ENCODE measurements at regions not wholly inside any gene's neighbourhood (a gene's known extent, or its start where the extent isn't known, plus 50 kb on each side); places are given as distances from the start of the nearest gene placed in this dataset.

DNA sequence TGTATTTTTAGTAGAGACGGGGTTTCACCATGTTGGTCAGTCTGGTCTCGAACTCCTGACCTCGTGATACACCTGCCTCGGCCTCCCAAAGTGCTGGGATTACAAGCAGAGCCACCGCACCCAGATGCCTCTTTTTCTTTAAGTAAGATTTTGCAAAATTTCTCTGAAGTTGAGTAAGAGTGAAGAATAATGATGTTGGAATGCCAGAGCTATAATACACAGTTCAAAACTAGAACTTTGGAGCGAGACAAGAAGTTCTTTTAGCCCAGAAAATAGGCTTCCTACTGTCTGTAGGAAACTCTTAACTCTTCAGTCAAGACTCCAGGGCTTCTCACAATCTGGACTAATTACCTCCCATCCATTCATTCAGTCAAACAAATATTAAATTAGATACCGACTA lies 51.4 kb downstream of the MARCHF4 start:
- DNase-seq, result no peak

- DNase-seq, result no peak
These were observed 52.5 kb downstream of the MARCHF4 start for GRCh38 chr2:216319771-216320170.

GRCh38 chr2:216318521-216318874 lies 53.8 kb downstream of the MARCHF4 start:
- DNase-seq, result no peak

GRCh38 chr2:216317831-216318520 lies 54.3 kb downstream of the MARCHF4 start:
- no peak for DNase-seq

DNA sequence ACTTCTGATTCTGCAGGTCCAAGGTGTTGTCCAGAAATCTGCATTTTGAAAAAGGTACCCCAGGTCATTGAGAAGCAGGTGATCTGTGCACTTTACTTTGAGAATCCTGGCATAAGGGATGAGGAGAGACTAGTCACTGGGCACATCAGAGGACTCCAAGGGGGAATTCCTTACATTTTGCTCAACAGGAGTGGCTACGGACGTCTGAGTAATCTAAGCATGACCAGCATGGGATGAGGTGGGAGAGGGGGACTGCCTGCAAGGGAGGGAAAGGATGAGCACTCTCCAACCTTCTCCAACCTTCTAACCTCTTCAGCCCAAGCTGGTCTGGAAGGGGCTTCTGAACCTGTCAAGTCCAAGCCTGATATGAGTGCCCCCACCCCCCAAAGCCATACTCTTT lies 55.5 kb downstream of the MARCHF4 start:
- DNase-seq, result no peak

- DNase-seq, result no peak
These were observed 56.3 kb downstream of the MARCHF4 start for GRCh38 chr2:216315802-216316603.

- no peak for DNase-seq
These were observed 59.8 kb downstream of the MARCHF4 start for GRCh38 chr2:216312441-216312840.

DNA sequence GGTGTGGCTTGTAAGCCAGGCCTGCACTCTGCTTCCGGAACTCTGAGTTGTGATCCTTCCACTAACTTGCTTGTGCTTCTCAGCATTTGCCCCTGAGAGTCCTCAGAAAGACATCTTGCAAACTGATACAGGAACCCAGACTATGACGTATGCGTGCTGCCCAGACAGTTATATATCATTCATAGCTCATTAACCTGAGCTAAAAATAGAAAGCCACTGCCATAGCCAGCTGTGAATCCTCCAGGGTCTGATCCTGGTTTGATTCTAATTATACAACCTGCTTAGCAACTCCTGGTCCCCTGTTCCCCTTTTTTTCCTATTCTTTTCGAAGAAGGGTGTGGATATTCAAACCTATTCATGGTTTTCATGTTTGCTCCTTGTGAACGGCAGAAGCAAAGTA lies 63.7 kb downstream of the MARCHF4 start:
- no peak for DNase-seq

DNA sequence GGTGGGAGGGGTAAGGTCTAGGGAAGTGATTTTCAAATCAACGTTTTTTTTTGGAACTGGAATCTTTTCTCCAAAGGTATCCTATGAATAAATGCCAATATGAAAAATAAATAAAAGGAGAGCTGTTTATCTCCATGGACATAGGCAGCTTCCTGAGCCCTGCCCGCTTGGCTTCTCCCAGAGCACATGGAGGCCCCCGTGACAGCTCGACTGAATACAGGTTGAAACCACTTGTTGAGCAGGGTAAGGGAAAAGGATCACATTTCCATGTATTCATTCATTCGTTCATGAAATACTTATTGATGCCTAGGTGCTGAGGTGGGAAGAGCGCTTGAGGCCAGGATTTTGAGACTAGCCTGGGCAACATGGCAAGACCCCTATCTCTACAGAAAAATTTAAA lies 64.8 kb downstream of the MARCHF4 start:
- no peak for DNase-seq

GRCh38 chr2:216306868-216307267 lies 65.4 kb downstream of the MARCHF4 start:
- DNase-seq, result no peak

DNA sequence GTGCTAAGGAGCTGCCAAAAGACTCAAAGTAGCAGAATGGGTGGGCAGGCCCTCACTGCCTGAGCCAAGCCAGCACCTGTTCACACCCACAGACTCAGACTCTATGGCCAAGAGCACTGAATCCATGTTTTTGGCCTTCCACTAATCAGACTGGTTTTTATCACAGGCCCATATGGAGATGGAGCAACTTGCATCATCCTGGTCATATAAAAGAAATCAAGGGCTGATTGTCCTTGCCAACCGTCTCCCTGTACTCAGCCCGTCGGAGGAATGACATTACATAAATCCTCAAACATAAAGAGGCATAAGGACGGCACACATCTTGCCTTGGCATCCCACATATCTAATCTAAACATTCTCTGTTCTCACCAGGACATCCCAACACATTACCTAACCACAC lies 66.7 kb downstream of the MARCHF4 start:
- DNase-seq, result no peak

- no peak for DNase-seq
These were observed 69.2 kb downstream of the MARCHF4 start for GRCh38 chr2:216302981-216303676.

DNA sequence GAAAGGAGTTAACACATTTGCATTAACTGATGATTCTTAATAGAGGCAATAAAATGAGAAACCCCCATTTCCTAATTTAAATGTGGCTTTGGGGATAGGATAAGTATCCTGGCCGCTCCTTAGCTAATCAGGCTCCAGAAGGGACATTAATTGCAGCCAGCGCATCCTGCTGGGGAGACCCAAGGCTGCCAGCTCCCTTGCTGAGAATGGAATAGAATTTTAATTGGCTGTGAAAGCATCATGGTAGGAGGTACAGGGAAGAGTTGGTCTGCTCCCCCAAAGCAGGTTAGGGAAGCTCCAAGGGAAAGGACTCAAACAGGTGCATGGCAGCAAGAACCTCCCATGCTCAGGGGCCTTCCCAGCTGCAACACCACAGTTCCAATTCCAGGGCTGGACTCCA lies 71.4 kb downstream of the MARCHF4 start:
- DNase-seq, result no peak

- no peak for DNase-seq
These were observed 72.7 kb downstream of the MARCHF4 start for GRCh38 chr2:216299588-216299987.

- DNase-seq, result no peak
These were observed 73.4 kb downstream of the MARCHF4 start for GRCh38 chr2:216298719-216299495.

DNA sequence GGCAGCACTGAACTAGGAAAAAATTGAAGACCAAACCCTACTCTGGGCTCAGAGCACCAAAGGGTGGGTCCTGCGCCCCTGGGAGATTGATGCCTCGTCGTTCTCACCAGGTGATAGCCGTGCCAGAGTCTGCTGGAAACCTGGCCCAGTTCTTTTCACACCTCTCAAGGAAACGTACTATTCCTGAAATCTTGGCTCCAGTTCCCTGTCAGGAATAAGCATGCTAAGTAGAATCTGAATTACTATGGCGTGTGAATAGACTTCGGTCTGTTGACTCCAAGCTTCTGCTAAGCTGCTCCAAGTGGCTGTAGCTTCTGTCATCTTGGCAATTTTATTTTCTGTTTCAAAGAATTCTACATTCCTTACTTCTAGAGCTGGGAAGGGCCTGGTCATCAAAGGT lies 75.4 kb downstream of the MARCHF4 start:
- DNase-seq, result no peak

- no peak for DNase-seq
These were observed 78.0 kb downstream of the MARCHF4 start for GRCh38 chr2:216294305-216294704.

DNA sequence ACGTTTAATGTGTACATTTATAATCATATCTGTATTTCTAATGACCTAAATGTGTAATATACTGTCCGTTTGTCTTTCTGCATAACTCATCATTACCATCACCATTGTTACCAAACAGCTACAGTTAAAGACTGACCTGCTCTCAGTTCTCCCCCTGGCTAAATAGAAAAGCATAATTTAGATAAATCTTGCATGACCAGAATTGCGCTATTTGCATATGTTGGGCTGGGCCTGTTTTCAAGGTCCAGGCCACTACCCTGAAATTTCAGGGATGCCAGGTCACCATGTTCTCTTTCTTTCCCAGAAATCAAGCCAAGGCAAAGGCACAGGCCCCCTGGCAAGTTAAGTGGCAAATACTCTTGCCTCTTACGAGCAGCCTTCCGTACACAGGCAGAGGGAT lies 78.4 kb downstream of the MARCHF4 start:
- no peak for DNase-seq

DNA sequence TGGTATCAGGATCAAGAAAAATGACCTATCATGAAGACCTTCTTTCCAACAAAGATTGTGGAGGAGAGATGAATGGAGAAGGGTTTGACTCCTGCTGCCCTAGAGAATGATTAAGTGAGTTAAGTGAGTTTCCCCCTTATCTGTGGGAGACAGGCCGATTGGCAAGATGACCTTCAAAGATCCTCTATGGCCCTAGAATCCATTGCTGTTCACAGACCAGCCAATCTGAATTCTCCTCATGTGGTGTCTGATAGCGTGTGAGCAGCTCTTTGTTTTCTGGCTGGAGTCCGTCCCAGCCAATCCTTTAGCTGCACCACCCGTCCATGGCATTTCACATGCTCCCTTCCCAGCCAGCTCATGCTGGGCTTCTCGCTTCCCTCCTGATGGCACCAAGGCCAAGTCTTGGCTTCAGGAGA lies 79.4 kb downstream of the MARCHF4 start:
- no peak for DNase-seq

DNA sequence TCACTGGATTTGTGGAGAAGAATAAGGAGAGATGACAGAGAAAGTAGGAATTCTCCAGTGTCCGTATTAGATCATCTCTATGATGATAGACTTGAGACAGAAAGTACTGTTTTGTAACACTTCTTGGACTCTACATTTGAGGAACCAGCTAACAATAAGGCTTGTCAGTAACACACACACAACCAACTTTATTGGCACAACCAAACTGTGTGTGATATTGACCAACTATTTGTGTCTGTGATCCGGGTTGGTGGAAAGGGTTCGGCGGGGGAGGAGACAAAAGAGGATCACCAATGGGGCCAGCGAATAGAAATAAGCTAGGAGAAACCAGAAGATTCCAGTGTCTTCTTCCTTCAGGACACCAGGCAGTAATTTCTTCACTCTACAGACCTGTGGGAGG lies 79.8 kb downstream of the MARCHF4 start:
- no peak for DNase-seq

- no peak for DNase-seq
These were observed 82.8 kb downstream of the MARCHF4 start for GRCh38 chr2:216289470-216289869.

DNA sequence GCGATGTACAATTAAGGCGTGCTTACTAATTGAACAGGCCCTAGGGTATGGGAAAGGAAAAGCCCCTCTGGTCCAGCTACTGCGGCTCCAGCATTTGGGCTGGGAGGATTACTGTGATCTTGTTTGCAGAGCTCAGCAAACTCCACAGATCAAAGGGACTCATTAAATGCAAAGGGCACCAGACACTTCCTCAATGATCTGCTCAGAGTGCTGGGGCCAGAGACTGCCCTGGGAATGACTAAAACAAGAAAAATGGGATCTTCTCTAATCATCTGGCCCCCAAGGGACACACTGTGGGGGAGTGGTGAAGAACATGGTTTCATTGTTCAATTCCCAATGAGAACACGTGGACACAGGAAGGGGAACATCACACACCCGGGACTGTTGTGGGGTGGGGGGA lies 85.0 kb downstream of the MARCHF4 start:
- no peak for DNase-seq

DNA sequence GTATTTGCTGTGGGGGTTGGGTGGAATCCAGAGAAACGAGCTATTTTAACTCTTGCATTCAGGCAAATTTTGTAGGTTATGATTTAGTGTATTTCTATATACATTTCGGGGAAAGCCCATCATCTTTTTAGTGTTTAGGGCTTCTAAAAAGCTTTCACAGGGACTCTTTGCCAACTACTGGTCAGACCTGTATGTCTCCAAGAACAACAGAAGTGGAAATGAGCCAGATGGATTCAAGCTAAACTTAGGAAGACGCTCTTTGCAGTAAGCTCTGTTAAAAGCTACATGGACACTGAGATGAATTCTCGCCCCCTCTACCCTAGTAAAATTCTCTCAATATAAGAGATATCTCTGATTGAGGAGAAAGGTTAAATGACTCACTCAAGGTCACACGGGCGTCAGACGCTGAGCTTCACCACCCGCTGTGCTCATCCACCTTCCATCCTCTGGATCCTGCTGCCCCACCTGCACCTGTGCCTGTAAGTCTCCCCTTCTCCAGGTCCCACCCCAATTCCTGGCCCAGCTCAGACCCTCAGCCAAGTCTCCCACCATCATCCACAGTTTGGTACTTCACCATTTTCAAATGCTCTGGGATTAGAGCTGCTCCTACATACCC lies 85.6 kb downstream of the MARCHF4 start:
- no peak for DNase-seq

Measured in activated CD4-positive, alpha-beta T cell treated with anti-CD3 and anti-CD28 coated beads, Interleukin-10, Interleukin-2, amounts not matched to agents 100 ng/mL and 50 ng/mL, durations not matched to agents 16 hours and 8 hours (primary cell).